HEK293 (cell line): ENCODE measurements at regions not wholly inside any gene's neighbourhood (a gene's known extent, or its start where the extent isn't known, plus 50 kb on each side); places are given as distances from the start of the nearest gene placed in this dataset.

Experiments
- CTCF ChIA-PET: fragments of 350-600 bp; formaldehyde crosslinking; extraction: SDS; loops from one replicate; lab custom pipeline; 2021; ENCODE audit warnings: antibody characterized with exemption; lab: Yijun Ruan, JAX
- POLR2A ChIA-PET: fragments of 300-600 bp; formaldehyde crosslinking; extraction: SDS; loops from one replicate; lab custom pipeline; 2020; ENCODE audit warnings: antibody characterized with exemption, inconsistent platforms; lab: Yijun Ruan, JAX
- H3K27ac ChIP-seq: fragments of 200-500 bp; sonication (Bioruptor generic); 2 replicates; pipeline ENCODE4 v1.5.1; 2014; ENCODE audit warnings: low read depth, low read length, control low read depth, inconsistent platforms; ENCODE audit errors: extremely low read depth
- H3K36me3 ChIP-seq, 2 experiments: fragments of 200-500 bp in 1 of 2; sonication (Bioruptor generic) in 1 of 2; 1 replicate in 1 of 2; 2 replicates in 1 of 2; pipeline ENCODE4 v1.5.1; 2014 to 2017; ENCODE audit warnings: inconsistent platforms in 2 of 2, low read length in 2 of 2; ENCODE audit not compliant: control insufficient read depth in 2 of 2, insufficient read depth in 1 of 2
- H3K4me1 ChIP-seq: fragments of 200-500 bp; sonication (Bioruptor generic); 2 replicates; pipeline ENCODE4 v1.5.1; 2014; ENCODE audit warnings: mild to moderate bottlenecking, low read length, inconsistent platforms; ENCODE audit not compliant: control insufficient read depth, insufficient read depth
- H3K4me3 ChIP-seq: 2 replicates; pipeline ENCODE4 v1.5.1; 2011; ENCODE audit warnings: low read depth, mild to moderate bottlenecking, control low read depth, low read length, moderate library complexity
- H3K9me3 ChIP-seq: fragments of 200-500 bp; sonication (Bioruptor generic); 2 replicates; pipeline ENCODE4 v1.5.1; 2014; ENCODE audit warnings: low read depth, low read length, inconsistent platforms; ENCODE audit not compliant: control insufficient read depth, insufficient read depth
- KLF1 ChIP-seq: fragments of 450-650 bp; formaldehyde crosslinking; IDR thresholded peaks from 2 replicates; pipeline ENCODE4 v1.5.1; 2016; ENCODE audit warnings: missing biosample characterization, missing genetic modification characterization
- KLF17 ChIP-seq: fragments of 450-650 bp; formaldehyde crosslinking; IDR thresholded peaks from 2 replicates; pipeline ENCODE4 v1.5.1; 2016; ENCODE audit warnings: missing biosample characterization, missing genetic modification characterization
- ZBTB11 ChIP-seq: fragments of 450-650 bp; formaldehyde crosslinking; conservative IDR thresholded peaks from 2 replicates; pipeline ENCODE4 v1.5.1; 2016; ENCODE audit warnings: low read depth, missing biosample characterization, missing genetic modification characterization
- ZBTB21 ChIP-seq: fragments of 450-650 bp; formaldehyde crosslinking; IDR thresholded peaks from 2 replicates; pipeline ENCODE4 v1.5.1; 2017; ENCODE audit warnings: missing biosample characterization, missing genetic modification characterization
- ZBTB44 ChIP-seq: fragments of 450-650 bp; IDR thresholded peaks from 2 replicates; pipeline ENCODE4 v1.5.1; 2018; ENCODE audit warnings: missing biosample characterization, mild to moderate bottlenecking, missing genetic modification characterization
- ZFP3 ChIP-seq: fragments of 450-650 bp; formaldehyde crosslinking; IDR thresholded peaks from 2 replicates; pipeline ENCODE4 v1.5.1; 2016; ENCODE audit warnings: low read depth, missing biosample characterization, missing genetic modification characterization
- ZNF121 ChIP-seq: fragments of 450-650 bp; formaldehyde crosslinking; IDR thresholded peaks from 2 replicates; pipeline ENCODE4 v1.5.1; 2016; ENCODE audit warnings: missing biosample characterization, missing genetic modification characterization
- ZNF175 ChIP-seq: fragments of 450-650 bp; formaldehyde crosslinking; IDR thresholded peaks from 2 replicates; pipeline ENCODE4 v1.5.1; 2016; ENCODE audit warnings: missing biosample characterization, missing genetic modification characterization
- ZNF223 ChIP-seq: fragments of 450-650 bp; formaldehyde crosslinking; IDR thresholded peaks from 2 replicates; pipeline ENCODE4 v1.5.1; 2016; ENCODE audit warnings: missing biosample characterization, missing genetic modification characterization
- ZNF266 ChIP-seq: fragments of 450-650 bp; formaldehyde crosslinking; IDR thresholded peaks from 2 replicates; pipeline ENCODE4 v1.5.1; 2016; ENCODE audit warnings: missing biosample characterization, missing genetic modification characterization, low read depth
- ZNF280D ChIP-seq: fragments of 450-650 bp; formaldehyde crosslinking; IDR thresholded peaks from 2 replicates; pipeline ENCODE4 v1.5.1; 2016; ENCODE audit warnings: missing biosample characterization, missing genetic modification characterization
- ZNF324 ChIP-seq: fragments of 450-650 bp; formaldehyde crosslinking; IDR thresholded peaks from 2 replicates; pipeline ENCODE4 v1.5.1; 2016; ENCODE audit warnings: missing biosample characterization, missing genetic modification characterization
- ZNF350 ChIP-seq: fragments of 450-650 bp; formaldehyde crosslinking; IDR thresholded peaks from 2 replicates; pipeline ENCODE4 v1.5.0; 2017; ENCODE audit warnings: missing biosample characterization, mild to moderate bottlenecking, missing genetic modification characterization
- ZNF426 ChIP-seq: fragments of 450-650 bp; formaldehyde crosslinking; IDR thresholded peaks from 2 replicates; pipeline ENCODE4 v1.5.1; 2017; ENCODE audit warnings: missing biosample characterization, missing genetic modification characterization, mild to moderate bottlenecking, inconsistent platforms, moderate library complexity
- ZNF561 ChIP-seq: fragments of 450-650 bp; IDR thresholded peaks from 2 replicates; pipeline ENCODE4 v1.5.1; 2018; ENCODE audit warnings: missing biosample characterization, missing genetic modification characterization, borderline replicate concordance
- ZNF585B ChIP-seq: fragments of 450-650 bp; formaldehyde crosslinking; IDR thresholded peaks from 2 replicates; pipeline ENCODE4 v1.5.1; 2016; ENCODE audit warnings: missing biosample characterization, missing genetic modification characterization
- ZNF785 ChIP-seq: fragments of 450-650 bp; formaldehyde crosslinking; IDR thresholded peaks from 2 replicates; pipeline ENCODE4 v1.5.1; 2016; ENCODE audit warnings: missing biosample characterization, missing genetic modification characterization
- ZNF791 ChIP-seq: fragments of 450-650 bp; formaldehyde crosslinking; IDR thresholded peaks from 2 replicates; pipeline ENCODE4 v1.5.1; 2016; ENCODE audit warnings: missing biosample characterization, missing genetic modification characterization
- ZSCAN4 ChIP-seq: fragments of 450-650 bp; formaldehyde crosslinking; IDR thresholded peaks from 2 replicates; pipeline ENCODE4 v1.5.1; 2017; ENCODE audit warnings: missing biosample characterization, missing genetic modification characterization

- TF ChIP-seq KLF1 (no peak), ZSCAN4 (no peak), ZBTB11 (tag by site-specific recombination) (no peak), ZNF426 (tag by site-specific recombination) (no peak), ZNF585B (tag by site-specific recombination) (no peak), ZNF223 (tag by site-specific recombination) (no peak), ZNF785 (no peak), ZNF266 (no peak), ZNF280D (tag by site-specific recombination) (no peak)
Measured at GRCh38 chr2:108106731-108107130, 120.4 kb downstream of the SLC5A7 start (continued).

GRCh38 chr2:108111936-108112335 is 125.6 kb downstream of the SLC5A7 start:
- CTCF ChIA-PET = interaction anchor here (1.1 kb wide), 1 partner anchor 9 kb away, joined by 3 read pairs; no protein-coding TSS in a partner anchor
- no peak for TF ChIP-seq ZNF791
- no peak for TF ChIP-seq ZBTB21
- TF ChIP-seq ZNF121 (tag by site-specific recombination) = no peak
- TF ChIP-seq ZNF350 (tag by site-specific recombination) = no peak
- TF ChIP-seq, all 188 proteins: peak for 0

GRCh38 chr2:108115868-108116267 is 123.9 kb upstream of the SULT1C3 start:
- H3K36me3 ChIP-seq = no peaks in the 10 kb centered on the region
- no peaks in the 10 kb centered on the region for H3K9me3 ChIP-seq
- H3K27ac ChIP-seq = no peak overlapping the region
- H3K4me3 ChIP-seq = no peak overlapping the region
- CTCF ChIA-PET = no interaction called here
- H3K4me1 ChIP-seq = no peaks in the 10 kb centered on the region
- TF ChIP-seq ZNF561 (tag by site-specific recombination) (no peak), ZNF324 (tag by site-specific recombination) (no peak), ZFP3 (tag by site-specific recombination) (no peak), ZBTB44 (tag by site-specific recombination) (no peak), KLF1 (no peak), ZNF175 (tag by site-specific recombination) (no peak), KLF17 (tag by site-specific recombination) (no peak), ZNF121 (tag by site-specific recombination) (no peak)
- POLR2A ChIA-PET = no interaction called here

More at GRCh38 chr2:108111936-108112335, 125.6 kb downstream of the SLC5A7 start:
- POLR2A ChIA-PET = no interaction called here
- H3K4me3 ChIP-seq = no peak overlapping the region
- no peaks in the 10 kb centered on the region for H3K4me1 ChIP-seq
- H3K36me3 ChIP-seq = no peaks in the 10 kb centered on the region
- H3K9me3 ChIP-seq = no peaks in the 10 kb centered on the region
- no peak overlapping the region for H3K27ac ChIP-seq
